HG02588 (cell line): ENCODE measurements at regions not wholly inside any gene's neighbourhood (a gene's known extent, or its start where the extent isn't known, plus 50 kb on each side); places are given as distances from the start of the nearest gene placed in this dataset.

Experiments
- ATAC-seq: cut with Tn5 transposase; IDR thresholded peaks from one replicate; pipeline ENCODE4 v1.9.1; 2021; ENCODE audit warnings: mild to moderate bottlenecking, moderate library complexity; ENCODE audit not compliant: unreplicated experiment

DNA sequence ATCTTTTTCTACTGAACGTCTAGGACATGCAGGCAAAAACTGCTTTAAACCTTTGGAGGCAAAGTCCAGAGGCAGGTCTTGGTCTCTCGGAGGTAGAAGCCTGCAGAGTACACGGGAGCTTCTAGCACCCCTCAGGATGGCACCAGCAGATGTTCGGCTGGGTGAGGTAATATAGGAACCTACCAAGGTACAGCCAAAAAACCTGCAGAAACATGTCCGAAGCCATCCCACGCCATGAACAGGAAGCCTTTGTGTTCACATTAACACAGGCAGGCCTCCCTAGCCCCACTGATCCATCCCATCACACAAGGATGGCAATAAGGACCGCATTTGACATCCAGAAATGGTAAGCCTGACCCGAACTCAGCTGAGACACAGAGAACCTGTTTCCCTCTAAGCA, 157.9 kb upstream of the HES1 start:
- no peak for ATAC-seq

DNA sequence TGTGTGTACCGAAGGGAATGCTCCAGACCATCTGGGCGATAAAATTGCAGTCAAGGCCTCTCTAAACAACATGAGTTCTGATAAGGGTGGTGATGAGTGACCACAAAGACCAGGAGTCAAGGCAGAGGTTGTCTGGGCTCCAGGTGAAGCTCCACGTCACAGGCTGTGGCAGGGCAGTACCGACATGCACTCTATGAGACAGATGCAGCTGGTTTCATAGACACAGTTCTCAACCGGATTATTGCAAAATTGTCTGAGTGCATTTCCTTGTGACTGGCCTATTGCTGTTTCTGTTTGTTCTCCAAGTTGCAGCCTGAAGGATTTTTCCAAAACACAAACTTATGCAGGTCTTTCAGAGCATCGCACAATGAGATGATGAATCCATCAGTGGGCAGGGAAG, 157.5 kb upstream of the HES1 start:
- no peak for ATAC-seq

GRCh38 chr3:193980326-193980725, 155.6 kb upstream of the HES1 start:
- ATAC-seq: no peak

DNA sequence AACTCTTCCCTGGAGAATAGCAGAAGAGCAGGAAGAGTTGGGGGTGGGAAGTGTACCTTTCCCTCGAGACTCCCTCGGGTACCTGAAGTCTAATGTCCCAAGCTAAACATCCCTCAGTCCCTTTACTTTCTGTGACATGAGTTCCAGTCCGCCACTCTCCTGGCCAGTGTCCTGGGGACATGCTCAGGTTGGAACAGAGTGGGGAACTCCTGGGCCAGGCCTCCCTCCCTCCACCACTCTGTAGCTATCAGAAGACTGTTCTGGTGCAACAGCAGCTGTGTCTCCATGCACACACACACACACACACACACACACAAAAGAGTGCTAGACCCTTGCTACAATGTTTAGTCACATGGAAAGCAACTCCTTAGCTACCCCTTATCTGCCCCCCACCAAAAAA, 155.0 kb upstream of the HES1 start:
- no peak for ATAC-seq

- no peak for ATAC-seq
Measured at GRCh38 chr3:193981504-193981903, 154.4 kb upstream of the HES1 start.

DNA sequence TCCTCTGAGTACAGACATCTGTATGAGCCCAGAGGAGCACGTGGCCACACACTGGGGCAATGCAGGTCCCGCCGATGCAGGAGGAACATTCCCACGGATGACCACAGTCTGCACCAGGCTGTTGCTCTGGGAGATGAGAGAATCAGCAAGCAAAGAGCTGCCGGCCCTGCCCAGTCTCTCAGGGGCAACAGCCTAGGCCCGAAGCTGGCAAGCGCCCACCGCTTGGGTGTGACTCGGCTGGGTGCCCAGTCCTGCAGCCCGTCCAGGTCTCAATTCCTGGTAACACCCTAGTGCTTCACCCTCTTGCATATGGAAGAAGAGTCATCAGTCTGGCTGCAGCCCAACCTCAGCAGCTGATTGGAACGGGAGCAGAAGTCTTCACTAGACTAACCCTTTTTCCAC, 153.7 kb upstream of the HES1 start:
- ATAC-seq: no peak

GRCh38 chr3:193983846-193984818, 151.8 kb upstream of the HES1 start:
- no peak for ATAC-seq

DNA sequence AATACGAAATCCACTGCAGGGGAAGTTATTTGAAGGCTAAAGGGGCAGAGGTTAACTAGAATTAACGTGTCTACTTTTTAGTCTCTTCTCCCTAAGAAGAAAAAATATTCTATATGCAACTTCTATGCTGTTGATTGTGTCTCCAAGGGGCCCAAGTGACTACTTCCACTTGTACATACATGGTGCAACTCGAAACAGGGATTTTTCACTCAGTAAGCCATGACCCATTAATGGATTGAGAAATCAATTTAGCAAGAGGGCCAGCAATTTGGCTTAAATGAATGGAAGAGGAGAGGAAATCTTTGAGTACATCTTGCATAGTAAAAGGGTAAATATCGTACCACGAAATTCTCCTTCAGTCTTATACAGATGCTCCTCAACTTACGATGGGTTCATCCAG, 151.1 kb upstream of the HES1 start:
- no peak for ATAC-seq

DNA sequence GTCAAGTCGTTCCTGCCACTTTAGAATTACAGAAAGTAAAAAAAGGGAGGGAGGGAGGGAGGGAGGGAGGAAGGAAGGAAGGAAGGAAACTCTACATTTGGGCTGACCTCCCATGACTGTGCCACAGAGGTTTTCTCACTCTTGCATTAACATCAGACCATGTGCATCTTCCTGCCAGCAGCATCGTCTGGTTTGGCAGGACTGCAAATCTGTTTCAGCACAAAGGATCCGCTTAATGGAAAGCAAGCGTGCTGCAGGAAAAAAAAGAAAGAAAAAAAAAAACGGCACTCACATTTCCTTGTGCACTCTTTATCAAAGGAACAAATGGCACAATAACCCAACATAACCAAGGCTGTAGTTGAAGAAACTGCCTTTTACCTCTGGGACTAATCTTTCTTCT, 148.8 kb upstream of the HES1 start:
- no peak for ATAC-seq

DNA sequence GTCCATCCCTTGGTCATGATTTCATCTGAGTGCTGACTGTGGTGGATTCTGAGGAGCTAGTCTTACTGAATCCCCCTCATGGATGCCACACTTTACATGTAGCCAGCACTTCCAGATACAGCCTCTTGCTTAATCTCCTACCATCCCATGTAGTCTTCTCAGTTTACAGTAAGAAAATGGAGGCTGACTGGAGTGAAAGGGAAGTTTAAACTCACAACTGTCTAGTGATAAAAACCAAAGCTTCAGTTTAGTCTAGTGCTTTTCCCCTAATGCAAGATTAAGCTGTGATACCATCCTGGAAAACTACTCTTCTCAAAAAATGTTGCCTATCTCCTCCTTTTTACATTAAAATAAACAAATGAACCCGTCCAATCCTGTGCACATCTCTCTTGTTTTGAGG, 146.8 kb upstream of the HES1 start:
- no peak for ATAC-seq

GRCh38 chr3:193991666-193992424, 144.1 kb upstream of the HES1 start:
- ATAC-seq: no peak

DNA sequence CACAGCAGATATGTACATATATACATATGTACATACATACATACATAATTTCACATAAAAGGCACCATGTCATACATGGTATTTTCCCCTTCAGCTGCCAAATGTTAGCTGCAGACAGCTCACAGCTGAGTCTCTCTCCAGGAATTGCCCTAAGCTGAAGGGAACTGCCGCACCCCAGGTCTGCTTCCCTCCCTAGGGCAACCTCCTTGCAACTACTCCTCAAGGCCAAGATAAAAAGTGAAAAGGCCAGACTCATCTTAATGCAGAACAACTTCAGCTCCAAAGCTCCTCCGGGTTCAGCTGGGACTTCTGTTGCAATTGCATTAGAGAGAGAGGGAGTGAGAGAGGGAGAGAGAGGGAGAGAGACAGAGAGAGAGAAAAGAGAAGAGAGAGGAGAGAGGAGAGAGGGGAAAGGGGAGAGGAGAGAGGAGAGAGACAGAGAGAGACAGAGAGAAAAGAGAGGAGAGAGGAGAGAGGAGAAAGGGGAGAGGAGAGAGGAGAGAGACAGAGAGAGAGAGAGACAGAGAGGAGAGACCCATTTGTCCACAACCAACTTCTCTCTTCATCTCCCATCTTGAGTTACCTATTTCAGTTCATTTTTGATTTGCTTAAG, 143.4 kb upstream of the HES1 start:
- ATAC-seq: no peak

GRCh38 chr3:193996221-193996620, 139.7 kb upstream of the HES1 start:
- no peak for ATAC-seq

GRCh38 chr3:193996641-193997089, 139.3 kb upstream of the HES1 start:
- ATAC-seq: no peak

- ATAC-seq: no peak
Measured at GRCh38 chr3:193997228-193998122, 138.5 kb upstream of the HES1 start.

DNA sequence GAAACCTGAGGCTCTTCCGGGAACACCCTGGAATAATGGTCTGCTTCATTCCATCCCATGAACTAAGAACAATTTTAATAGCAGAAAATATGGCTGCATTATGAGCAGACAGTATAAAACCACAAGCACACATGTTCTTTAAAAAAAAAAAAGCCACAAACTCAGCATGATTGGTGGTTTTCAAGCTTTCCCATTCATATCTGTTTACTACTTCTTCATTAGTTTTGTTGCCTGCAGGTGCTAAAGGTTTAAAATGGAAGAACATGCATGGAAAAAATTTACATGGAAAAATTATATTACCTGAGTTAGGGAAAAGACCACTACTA, 137.9 kb upstream of the HES1 start:
- no peak for ATAC-seq

- ATAC-seq: no peak
Measured at GRCh38 chr3:193998628-193999195, 137.2 kb upstream of the HES1 start.

DNA sequence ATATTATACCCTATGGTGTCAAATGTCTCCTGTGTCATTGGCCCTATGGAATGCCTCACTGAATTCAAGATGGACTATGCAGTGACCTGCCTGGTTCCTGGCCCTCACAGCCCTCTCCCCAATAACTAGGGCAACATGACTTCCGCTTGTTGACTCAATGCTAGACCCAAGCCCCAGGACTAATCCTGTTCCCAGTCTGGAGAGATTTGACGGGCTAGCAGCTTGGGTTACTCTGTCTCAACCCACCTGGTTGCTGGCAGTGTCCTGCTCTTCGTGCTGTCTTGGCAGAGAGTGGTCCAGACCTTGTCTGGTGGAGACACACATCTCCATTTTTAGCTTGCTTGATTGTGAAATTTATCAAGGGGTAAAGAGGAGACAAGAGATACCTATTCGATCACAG, 135.8 kb upstream of the HES1 start:
- ATAC-seq: no peak

DNA sequence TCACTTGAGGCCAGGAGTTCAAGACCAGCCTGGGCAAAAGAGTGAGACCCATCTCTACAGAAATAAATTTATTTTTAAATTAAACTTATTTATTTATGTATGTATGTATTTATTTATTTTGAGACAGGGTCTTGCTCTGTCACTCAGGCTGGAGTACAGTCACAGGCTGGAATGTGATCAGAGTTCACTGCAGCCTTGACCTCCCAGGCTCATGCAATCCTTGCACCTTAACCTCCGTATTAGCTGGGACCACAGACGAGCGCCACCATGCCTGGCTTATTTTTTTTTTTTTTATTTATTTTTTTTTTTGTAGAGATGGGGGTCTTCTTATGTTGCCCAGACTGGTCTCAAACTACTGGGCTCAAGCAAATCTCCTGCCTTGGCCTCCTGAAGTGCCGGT, 135.2 kb upstream of the HES1 start:
- ATAC-seq: no peak

DNA sequence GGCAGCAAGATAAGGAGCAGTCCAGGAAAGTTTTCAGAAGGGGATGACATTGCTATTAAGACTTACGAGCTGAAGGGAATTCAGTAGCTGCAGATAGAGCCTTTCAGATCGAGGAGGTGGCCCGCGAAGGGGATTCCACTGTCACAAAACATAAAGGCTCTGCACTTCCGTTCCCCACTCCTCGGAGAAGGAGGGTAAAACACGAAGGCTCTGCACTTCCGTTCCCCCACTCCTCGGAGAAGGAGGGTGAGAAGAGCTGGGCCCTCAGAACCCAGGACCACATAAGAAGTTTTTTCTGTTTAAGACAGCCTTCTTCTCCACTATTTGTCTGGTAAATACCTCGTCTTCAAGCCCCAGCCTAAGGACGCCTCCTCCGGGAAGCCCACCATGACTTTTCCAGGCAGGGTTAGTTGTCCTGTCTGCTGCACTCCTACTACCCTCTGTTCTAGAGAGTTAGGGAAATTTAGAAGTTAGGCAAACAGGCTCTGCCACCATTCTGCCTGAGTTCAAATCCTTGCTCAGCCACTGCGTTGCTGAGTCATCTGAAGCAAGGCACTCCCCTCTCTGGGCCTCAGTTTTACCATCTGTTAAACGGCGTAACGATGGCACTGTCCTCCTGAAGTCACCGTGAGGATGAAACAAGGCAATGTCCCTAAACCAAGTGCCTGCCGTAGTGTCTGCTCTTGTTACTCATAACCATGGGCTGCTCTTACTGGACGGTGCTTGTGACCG, 134.1 kb upstream of the HES1 start:
- no peak for ATAC-seq
